Lower lobe of right lung (tissue), 2 donors: ENCODE measurements at regions not wholly inside any gene's neighbourhood (a gene's known extent, or its start where the extent isn't known, plus 50 kb on each side); places are given as distances from the start of the nearest gene placed in this dataset.

Experiments
- ATAC-seq, 2 donors: fragments of 200-7000 bp; cut with Tn5 transposase; one replicate each; pipeline ENCODE4 v1.9.1; 2020 to 2022; ENCODE audit warnings: mild to moderate bottlenecking in 2 of 2, moderate library complexity in 2 of 2
- DNase-seq: peaks from one replicate; pipeline ENCODE4 v3.0.0-alpha.2; 2020
- H3K27ac ChIP-seq: fragments of 200-600 bp; one replicate; pipeline ENCODE4 v1.8.0; 2022
- H3K27me3 ChIP-seq: fragments of 200-600 bp; one replicate; pipeline ENCODE4 v1.8.0; 2022; ENCODE audit warnings: low read depth
- H3K36me3 ChIP-seq: fragments of 200-600 bp; one replicate; pipeline ENCODE4 v1.8.0; 2022; ENCODE audit warnings: mild to moderate bottlenecking
- H3K4me1 ChIP-seq: fragments of 200-600 bp; one replicate; pipeline ENCODE4 v1.8.0; 2022
- H3K4me3 ChIP-seq: fragments of 200-600 bp; one replicate; pipeline ENCODE4 v1.8.0; 2022; ENCODE audit warnings: mild to moderate bottlenecking
- H3K9me3 ChIP-seq: fragments of 200-600 bp; one replicate; pipeline ENCODE4 v1.8.0; 2022
- CTCF ChIP-seq: fragments of 200-600 bp; IDR thresholded peaks from one replicate; pipeline ENCODE4 v1.8.0; 2022; ENCODE audit warnings: antibody characterized with exemption, mild to moderate bottlenecking
- intact Hi-C: fragments of 100-400 bp; cut with DNase I; formaldehyde crosslinking; loops from one replicate; pipeline ENCODE4 v1.11.0; 2022
- donor health status: DM: no; HTN: yes; CAD: no; lungs with severe emphysema.

DNA sequence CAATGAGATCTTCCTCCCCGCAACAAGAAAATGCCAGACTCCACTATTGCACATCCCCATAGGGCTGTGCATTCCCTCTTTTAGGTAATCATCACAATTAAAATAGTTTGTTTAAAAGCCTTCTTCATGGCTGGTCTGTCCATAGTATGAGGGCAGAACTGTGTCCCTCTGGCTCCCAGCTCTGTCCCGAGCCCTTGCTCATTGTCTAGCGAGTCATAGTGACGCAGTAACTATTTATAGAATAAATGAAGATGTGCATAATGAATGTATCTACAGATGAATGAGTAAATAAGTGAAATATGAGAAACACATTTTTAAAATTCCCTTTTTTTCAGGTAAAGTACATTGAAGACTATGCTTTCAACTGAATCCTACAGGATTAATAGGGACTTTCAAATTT lies 128.4 kb upstream of the TMC3 start:
- Histone ChIP-seq H3K9me3 (no peaks in the 10 kb centered on the region), H3K27me3 (peaks cover 4% of the 10 kb centered on the region), H3K4me1 (no peaks in the 10 kb centered on the region), H3K4me3 (no peak overlapping the region), H3K27ac (no peak overlapping the region), H3K36me3 (no peaks in the 10 kb centered on the region)
- no peak for ATAC-seq
- no peak for DNase-seq
- no peak for TF ChIP-seq CTCF
- intact Hi-C loops = no loop called here

GRCh38 chr15:81500081-81500480 lies 126.1 kb upstream of the TMC3 start:
- no peaks in the 10 kb centered on the region for H3K9me3 ChIP-seq
- no peak overlapping the region for H3K4me3 ChIP-seq
- peaks cover 4% of the 10 kb centered on the region for H3K27me3 ChIP-seq
- DNase-seq (no peak), ATAC-seq (no peak)
- no peak overlapping the region for H3K27ac ChIP-seq
- no peaks in the 10 kb centered on the region for H3K4me1 ChIP-seq
- no peaks in the 10 kb centered on the region for H3K36me3 ChIP-seq
- intact Hi-C loops = no loop called here
- no peak for TF ChIP-seq CTCF

DNA sequence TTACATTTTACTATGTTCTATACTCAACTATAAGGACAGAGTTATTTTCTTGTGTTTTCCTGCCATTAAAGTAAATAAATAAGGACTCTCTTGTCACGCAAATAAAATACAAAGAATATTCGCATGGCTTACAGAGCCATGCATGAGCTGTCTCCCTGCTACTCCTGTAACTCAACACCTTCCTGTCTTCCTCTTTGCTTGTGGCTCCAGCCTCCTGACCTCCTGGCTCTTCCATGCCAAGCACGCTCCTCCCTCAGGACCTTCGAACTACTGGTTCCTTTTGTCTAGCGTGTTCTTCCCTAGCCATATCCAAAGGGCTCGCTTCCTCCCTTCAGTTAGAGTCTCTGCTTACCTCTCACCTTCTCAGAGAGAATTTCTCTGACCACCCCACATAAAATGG lies 124.3 kb upstream of the TMC3 start:
- no peaks in the 10 kb centered on the region for H3K4me1 ChIP-seq
- TF ChIP-seq CTCF = no peak
- no peaks in the 10 kb centered on the region for H3K9me3 ChIP-seq
- H3K4me3 ChIP-seq = no peak overlapping the region
- DNase-seq = no peak
- ATAC-seq = no peak
- H3K27ac ChIP-seq = no peak overlapping the region
- peaks cover 11% of the 10 kb centered on the region for H3K27me3 ChIP-seq
- H3K36me3 ChIP-seq = no peaks in the 10 kb centered on the region
- intact Hi-C loops = no loop called here

DNA sequence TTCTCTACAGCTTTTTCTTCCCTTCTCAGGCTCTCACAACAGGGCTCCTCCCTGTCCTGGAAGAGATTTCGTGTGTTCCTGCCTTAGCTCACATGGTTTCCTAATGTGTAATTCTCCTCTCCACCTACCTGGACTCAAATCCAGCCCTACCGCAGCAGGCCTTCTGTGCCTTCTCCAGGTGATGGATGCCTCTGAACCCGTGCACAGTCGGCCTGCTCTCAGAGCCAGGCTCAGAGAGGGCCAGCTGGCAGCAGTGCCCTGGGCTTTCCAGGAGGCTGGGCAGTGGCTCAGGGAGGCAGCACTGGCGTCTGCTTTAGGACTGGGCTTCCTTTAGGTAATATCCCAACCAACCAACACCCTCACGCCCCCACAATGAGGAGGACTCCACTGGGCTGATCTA lies 123.2 kb upstream of the TMC3 start:
- Histone ChIP-seq H3K4me1 (no peaks in the 10 kb centered on the region), H3K36me3 (no peaks in the 10 kb centered on the region), H3K27ac (no peak overlapping the region), H3K27me3 (peaks cover 11% of the 10 kb centered on the region), H3K4me3 (no peak overlapping the region), H3K9me3 (no peaks in the 10 kb centered on the region)
- no peak for TF ChIP-seq CTCF
- no peak for ATAC-seq
- DNase-seq = no peak
- intact Hi-C loops = no loop called here

GRCh38 chr15:81495780-81496467 lies 121.9 kb upstream of the TMC3 start:
- no peak for DNase-seq
- Histone ChIP-seq H3K4me3 (no peak overlapping the region), H3K27ac (no peak overlapping the region), H3K4me1 (no peaks in the 10 kb centered on the region), H3K27me3 (peaks cover 10% of the 10 kb centered on the region), H3K9me3 (no peaks in the 10 kb centered on the region), H3K36me3 (no peaks in the 10 kb centered on the region)
- TF ChIP-seq CTCF = no peak
- ATAC-seq = no peak
- intact Hi-C loops = no loop called here
